Motor neuron (in vitro differentiated cells): ENCODE measurements at regions not wholly inside any gene's neighbourhood (a gene's known extent, or its start where the extent isn't known, plus 50 kb on each side); places are given as distances from the start of the nearest gene placed in this dataset.

Source experiments
- ATAC-seq, 8 experiments: fragments of 200-7000 bp; cut with Tn5 transposase; replicated peaks in 6 of 8; 2 replicates each; pipeline ENCODE4 v1.8.0; 2021; ENCODE audit warnings: mild to moderate bottlenecking in 8 of 8, moderate library complexity in 8 of 8
- H3K27ac ChIP-seq, 2 donors: fragments of 250-450 bp; sonication (Bioruptor Pico); 2 replicates each; pipeline ENCODE4 v1.9.0; 2021; ENCODE audit warnings: antibody characterized with exemption in 2 of 2, mild to moderate bottlenecking in 2 of 2, moderate library complexity in 1 of 2
- H3K4me1 ChIP-seq, 2 donors: fragments of 250-450 bp; sonication (Bioruptor Pico); replicated peaks in 1 of 2; 2 replicates each; pipeline ENCODE4 v1.6.1; 2021; ENCODE audit warnings: antibody characterized with exemption in 2 of 2, mild to moderate bottlenecking in 2 of 2, moderate library complexity in 1 of 2
- H3K4me3 ChIP-seq, 5 donors: fragments of 250-450 bp; sonication (Bioruptor Pico); 2 replicates each; pipeline ENCODE4 v1.9.0; 2021; ENCODE audit warnings: antibody characterized with exemption in 5 of 5, mild to moderate bottlenecking in 5 of 5, moderate library complexity in 4 of 5
- WGBS, 10 experiments: fragments of 450-650 bp; shearing (Covaris generic); methylation state at CpG; one replicate each; pipeline ENCODE4 v1.0.0; 2022; 5-methylcytosine and 5-hydroxymethylcytosine counted together
- in situ Hi-C, 9 experiments: fragments of 400-800 bp; cut with MboI; loops; one replicate each; pipeline ENCODE4 v1.15.0; 2021; ENCODE audit warnings: low sequenced_read_pairs in 9 of 9, low pct_unique_long_range_greater_than_20kb in 2 of 9; ENCODE audit not compliant: unreplicated experiment in 9 of 9

GRCh38 chrX:80237072-80237471, 183.2 kb upstream of the TENT5D start:
- in situ Hi-C loops = no loop called here
- peak in 1 of 8 experiments; percentile 47 for ATAC-seq
- Histone ChIP-seq H3K4me1 (no peaks in the 10 kb centered on the region), H3K27ac (no peak overlapping the region), H3K4me3 (no peak overlapping the region)
- WGBS, 10 experiments = 0 to 60% (median 37%) methylated on average over 1 to 4 of the region's 5 CpGs; no CpG with 5 or more reads in 6 of the 10 experiments

GRCh38 chrX:80246271-80246670, 174.0 kb upstream of the TENT5D start:
- WGBS, 10 experiments = 0 to 41% (median 8%) methylated on average over 2 of the region's 2 CpGs; no CpG with 5 or more reads in 4 of the 10 experiments
- Histone ChIP-seq H3K4me3 (no peak overlapping the region), H3K4me1 (no peaks in the 10 kb centered on the region), H3K27ac (no peak overlapping the region)
- no peak for ATAC-seq
- in situ Hi-C loops = no loop called here

- in situ Hi-C loops = no loop called here
- no peak for ATAC-seq
These were observed 154.0 kb upstream of the TENT5D start for GRCh38 chrX:80266287-80266686.

GRCh38 chrX:80266979-80267378, 153.3 kb upstream of the TENT5D start:
- ATAC-seq = no peak
- H3K4me3 ChIP-seq = no peak overlapping the region
- in situ Hi-C loops = no loop called here
- H3K27ac ChIP-seq = no peak overlapping the region
- H3K4me1 ChIP-seq = no peaks in the 10 kb centered on the region

More at GRCh38 chrX:80266287-80266686, 154.0 kb upstream of the TENT5D start:
- no peak overlapping the region for H3K4me3 ChIP-seq
- WGBS, 10 experiments = 6 to 93% (median 69%) methylated on average over 3 to 4 of the region's 4 CpGs; no CpG with 5 or more reads in 7 of the 10 experiments
- no peak overlapping the region for H3K27ac ChIP-seq
- no peaks in the 10 kb centered on the region for H3K4me1 ChIP-seq

- in situ Hi-C loops = no loop called here
- ATAC-seq = no peak
- no peaks in the 10 kb centered on the region for H3K4me1 ChIP-seq
- WGBS, 10 experiments = 17 to 33% (median 17%) methylated on average over 1 of the region's 1 CpG; no CpG with 5 or more reads in 7 of the 10 experiments
- no peak overlapping the region for H3K4me3 ChIP-seq
- H3K27ac ChIP-seq = no peak overlapping the region
These were observed 152.5 kb upstream of the TENT5D start for GRCh38 chrX:80267790-80268189.

GRCh38 chrX:80282535-80282934, 137.7 kb upstream of the TENT5D start:
- no peak for ATAC-seq
- in situ Hi-C loops = no loop called here
- Histone ChIP-seq H3K27ac (no peak overlapping the region), H3K4me3 (no peak overlapping the region), H3K4me1 (no peaks in the 10 kb centered on the region)
- WGBS, 10 experiments = 0 to 100% (median 27%) methylated on average over 1 to 2 of the region's 2 CpGs; no CpG with 5 or more reads in 4 of the 10 experiments

- Histone ChIP-seq H3K4me3 (no peak overlapping the region), H3K27ac (no peak overlapping the region), H3K4me1 (no peaks in the 10 kb centered on the region)
- WGBS, 10 experiments = 0 to 20% (median 0%) methylated on average over 1 of the region's 3 CpGs; no CpG with 5 or more reads in 7 of the 10 experiments
- in situ Hi-C loops = no loop called here
- ATAC-seq = peak in 4 of 8 experiments; percentile 43 to 94 (median 82)
These were observed 135.0 kb upstream of the TENT5D start for GRCh38 chrX:80285131-80285773.

GRCh38 chrX:80290834-80291233, 129.4 kb upstream of the TENT5D start:
- in situ Hi-C loops = no loop called here
- no peak overlapping the region for H3K4me3 ChIP-seq
- no peaks in the 10 kb centered on the region for H3K4me1 ChIP-seq
- ATAC-seq = no peak
- H3K27ac ChIP-seq = no peak overlapping the region

GRCh38 chrX:80293354-80293753, 126.9 kb upstream of the TENT5D start:
- H3K4me3 ChIP-seq = no peak overlapping the region
- in situ Hi-C loops = no loop called here
- ATAC-seq = no peak
- no peaks in the 10 kb centered on the region for H3K4me1 ChIP-seq
- WGBS, 10 experiments = 0 to 100% (median 70%) methylated on average over 1 of the region's 1 CpG; no CpG with 5 or more reads in 5 of the 10 experiments
- H3K27ac ChIP-seq = no peak overlapping the region

- Histone ChIP-seq H3K4me3 (no peak overlapping the region), H3K27ac (no peak overlapping the region), H3K4me1 (no peaks in the 10 kb centered on the region)
- no peak for ATAC-seq
- WGBS, 10 experiments = 60% methylated on average over 1 of the region's 1 CpG; no CpG with 5 or more reads in 9 of the 10 experiments
- in situ Hi-C loops = no loop called here
These were observed 114.2 kb upstream of the TENT5D start for GRCh38 chrX:80306007-80306406.

GRCh38 chrX:80312448-80312847, 107.8 kb upstream of the TENT5D start:
- 0 to 80% (median 46%) methylated on average over 1 to 2 of the region's 3 CpGs; no CpG with 5 or more reads in 7 of the 10 experiments for WGBS, 10 experiments
- H3K4me1 ChIP-seq = no peaks in the 10 kb centered on the region
- ATAC-seq = no peak
- in situ Hi-C loops = no loop called here
- no peak overlapping the region for H3K4me3 ChIP-seq
- H3K27ac ChIP-seq = no peak overlapping the region

GRCh38 chrX:80316526-80316925, 103.7 kb upstream of the TENT5D start:
- Histone ChIP-seq H3K4me3 (no peak overlapping the region), H3K27ac (no peak overlapping the region), H3K4me1 (no peaks in the 10 kb centered on the region)
- no peak for ATAC-seq
- in situ Hi-C loops = no loop called here
- WGBS, 10 experiments = 75 to 100% methylated on average over 1 of the region's 1 CpG; no CpG with 5 or more reads in 8 of the 10 experiments

GRCh38 chrX:80317646-80318045, 102.6 kb upstream of the TENT5D start:
- in situ Hi-C loops = no loop called here
- Histone ChIP-seq H3K27ac (no peak overlapping the region), H3K4me3 (no peak overlapping the region), H3K4me1 (no peaks in the 10 kb centered on the region)
- WGBS, 10 experiments = 0 to 100% (median 43%) methylated on average over 1 of the region's 2 CpGs; no CpG with 5 or more reads in 5 of the 10 experiments
- ATAC-seq = no peak

- no peaks in the 10 kb centered on the region for H3K4me1 ChIP-seq
- H3K27ac ChIP-seq = no peak overlapping the region
- no peak overlapping the region for H3K4me3 ChIP-seq
- no peak for ATAC-seq
- 33 to 100% (median 45%) methylated on average over 1 of the region's 1 CpG; no CpG with 5 or more reads in 7 of the 10 experiments for WGBS, 10 experiments
- in situ Hi-C loops = no loop called here
These were observed 89.0 kb upstream of the TENT5D start for GRCh38 chrX:80331285-80331684.
